ENCODE measurements at regions not wholly inside any gene's neighbourhood (a gene's known extent, or its start where the extent isn't known, plus 50 kb on each side); places are given as distances from the start of the nearest gene placed in this dataset.

- Mint-ChIP-seq H3K4me1 (ENCODE audit: unreplicated experiment) (no peaks in the 10 kb centered on the region), H3K27me3 (ENCODE audit: unreplicated experiment) (peaks cover 4% of the 10 kb centered on the region), H3K4me3 (ENCODE audit: unreplicated experiment) (no peak overlapping the region), H3K27ac (ENCODE audit: unreplicated experiment) (no peak overlapping the region), H3K36me3 (ENCODE audit: unreplicated experiment) (no peaks in the 10 kb centered on the region), H3K9me3 (ENCODE audit: unreplicated experiment) (peaks cover 4% of the 10 kb centered on the region)
- TF ChIP-seq CTCF (IDR thresholded peaks at IDR 0.05), result no peak
- no peak for DNase-seq (ENCODE audit: extremely low spot score, unreplicated experiment)
Observed at GRCh38 chr2:147250652-147251356, 594.0 kb upstream of the ACVR2A start.

GRCh38 chr2:147247749-147248148 is 597.1 kb upstream of the ACVR2A start:
- no peak for DNase-seq (ENCODE audit: extremely low spot score, unreplicated experiment)
- Mint-ChIP-seq H3K27me3 (ENCODE audit: unreplicated experiment) (no peaks in the 10 kb centered on the region), H3K4me1 (ENCODE audit: unreplicated experiment) (no peaks in the 10 kb centered on the region), H3K9me3 (ENCODE audit: unreplicated experiment) (peaks cover under 1% of the 10 kb centered on the region), H3K4me3 (ENCODE audit: unreplicated experiment) (no peak overlapping the region), H3K36me3 (ENCODE audit: unreplicated experiment) (no peaks in the 10 kb centered on the region), H3K27ac (ENCODE audit: unreplicated experiment) (no peak overlapping the region)
- no peak for TF ChIP-seq CTCF (IDR thresholded peaks at IDR 0.05)

GRCh38 chr2:147242445-147242844 is 602.4 kb upstream of the ACVR2A start:
- no peaks in the 10 kb centered on the region for H3K4me1 Mint-ChIP-seq (ENCODE audit: unreplicated experiment)
- no peaks in the 10 kb centered on the region for H3K9me3 Mint-ChIP-seq (ENCODE audit: unreplicated experiment)
- TF ChIP-seq CTCF (IDR thresholded peaks at IDR 0.05), result no peak
- DNase-seq (ENCODE audit: extremely low spot score, unreplicated experiment), result no peak
- H3K36me3 Mint-ChIP-seq (ENCODE audit: unreplicated experiment), result no peaks in the 10 kb centered on the region
- H3K4me3 Mint-ChIP-seq (ENCODE audit: unreplicated experiment), result no peak overlapping the region
- peaks cover 2% of the 10 kb centered on the region for H3K27me3 Mint-ChIP-seq (ENCODE audit: unreplicated experiment)
- no peak overlapping the region for H3K27ac Mint-ChIP-seq (ENCODE audit: unreplicated experiment)

- Mint-ChIP-seq H3K27me3 (ENCODE audit: unreplicated experiment) (peaks cover 2% of the 10 kb centered on the region), H3K27ac (ENCODE audit: unreplicated experiment) (no peak overlapping the region), H3K36me3 (ENCODE audit: unreplicated experiment) (no peaks in the 10 kb centered on the region), H3K9me3 (ENCODE audit: unreplicated experiment) (no peaks in the 10 kb centered on the region), H3K4me3 (ENCODE audit: unreplicated experiment) (no peak overlapping the region), H3K4me1 (ENCODE audit: unreplicated experiment) (no peaks in the 10 kb centered on the region)
- no peak for DNase-seq (ENCODE audit: extremely low spot score, unreplicated experiment)
- TF ChIP-seq CTCF (IDR thresholded peaks at IDR 0.05), result no peak
Observed at GRCh38 chr2:147236601-147237000, 608.2 kb upstream of the ACVR2A start.

- TF ChIP-seq CTCF (IDR thresholded peaks at IDR 0.05), result no peak
Observed at GRCh38 chr2:147232225-147232669, 612.6 kb upstream of the ACVR2A start.

More at GRCh38 chr2:147232225-147232669, 612.6 kb upstream of the ACVR2A start:
- no peak overlapping the region for H3K27ac Mint-ChIP-seq (ENCODE audit: unreplicated experiment)
- H3K4me3 Mint-ChIP-seq (ENCODE audit: unreplicated experiment), result no peak overlapping the region
- no peaks in the 10 kb centered on the region for H3K9me3 Mint-ChIP-seq (ENCODE audit: unreplicated experiment)
- no peaks in the 10 kb centered on the region for H3K27me3 Mint-ChIP-seq (ENCODE audit: unreplicated experiment)
- no peak for DNase-seq (ENCODE audit: extremely low spot score, unreplicated experiment)
- no peaks in the 10 kb centered on the region for H3K36me3 Mint-ChIP-seq (ENCODE audit: unreplicated experiment)
- no peaks in the 10 kb centered on the region for H3K4me1 Mint-ChIP-seq (ENCODE audit: unreplicated experiment)

All from osteocyte (in vitro differentiated cells).